ENCODE measurements at regions not wholly inside any gene's neighbourhood (a gene's known extent, or its start where the extent isn't known, plus 50 kb on each side); places are given as distances from the start of the nearest gene placed in this dataset.

DNA sequence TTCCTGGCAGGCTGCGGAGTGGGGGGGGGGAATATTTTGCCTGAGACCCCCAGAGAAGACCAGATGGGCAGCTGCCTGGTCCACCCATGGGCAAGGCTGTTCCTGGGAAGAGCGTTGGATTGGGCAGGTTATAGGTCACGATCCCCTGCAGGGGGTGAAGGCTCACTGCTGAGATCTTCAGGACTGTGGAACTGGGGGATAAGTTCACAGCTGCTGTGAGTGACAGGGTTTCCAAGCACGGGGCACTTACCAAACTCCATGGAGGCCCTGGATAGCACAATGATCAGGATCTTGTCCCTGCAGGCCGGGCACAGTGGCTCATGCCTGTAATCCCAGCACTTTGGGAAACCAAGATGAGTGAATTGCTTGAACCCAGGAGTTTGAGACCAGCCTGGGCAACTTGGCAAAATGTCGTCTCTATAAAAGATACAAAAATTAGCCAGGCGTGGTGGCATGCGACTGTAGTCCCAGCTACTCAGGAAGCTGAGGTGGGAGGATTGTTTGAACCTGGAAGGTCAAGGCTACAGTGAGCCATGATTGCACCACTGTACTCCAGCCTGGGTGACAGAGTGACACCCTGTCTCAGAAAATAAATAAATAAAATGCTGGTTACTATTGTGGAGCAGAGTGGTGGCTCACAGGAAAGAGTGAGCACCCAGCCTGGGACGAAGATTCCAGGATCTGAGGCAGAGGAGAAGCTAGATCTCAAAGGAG is 68.0 kb upstream of the HELT start:
- Mint-ChIP-seq H3K36me3 (no peaks in the 10 kb centered on the region), H3K27me3 (peaks cover 18% of the 10 kb centered on the region), H3K9me3 (ENCODE audit: low read depth) (no peaks in the 10 kb centered on the region), H3K4me1 (ENCODE audit: low read depth) (no peaks in the 10 kb centered on the region), H3K27ac (no peak overlapping the region), H3K4me3 (no peak overlapping the region)

DNA sequence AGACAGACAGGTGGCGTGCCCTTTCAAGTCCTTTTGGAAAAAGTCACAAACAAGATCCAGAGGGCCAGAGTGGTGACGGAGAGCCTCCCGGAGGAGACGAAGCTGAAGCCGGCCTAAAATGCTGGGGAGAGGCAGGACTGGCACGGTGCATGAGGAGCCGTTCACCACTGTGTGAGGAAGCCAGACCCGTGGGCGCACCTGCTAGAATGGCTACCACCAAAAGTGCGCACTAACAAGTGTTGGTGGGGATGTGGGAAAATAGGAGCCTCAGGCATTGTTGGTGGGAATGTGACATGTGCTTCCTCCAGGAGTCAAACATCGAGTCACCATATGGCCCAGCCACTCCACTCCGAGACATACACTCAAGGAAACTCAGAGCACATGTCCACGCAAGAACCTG is 67.4 kb upstream of the HELT start:
- Mint-ChIP-seq H3K4me1 (ENCODE audit: low read depth) (no peaks in the 10 kb centered on the region), H3K27me3 (peaks cover 18% of the 10 kb centered on the region), H3K27ac (no peak overlapping the region), H3K4me3 (no peak overlapping the region), H3K36me3 (no peaks in the 10 kb centered on the region), H3K9me3 (ENCODE audit: low read depth) (no peaks in the 10 kb centered on the region)

DNA sequence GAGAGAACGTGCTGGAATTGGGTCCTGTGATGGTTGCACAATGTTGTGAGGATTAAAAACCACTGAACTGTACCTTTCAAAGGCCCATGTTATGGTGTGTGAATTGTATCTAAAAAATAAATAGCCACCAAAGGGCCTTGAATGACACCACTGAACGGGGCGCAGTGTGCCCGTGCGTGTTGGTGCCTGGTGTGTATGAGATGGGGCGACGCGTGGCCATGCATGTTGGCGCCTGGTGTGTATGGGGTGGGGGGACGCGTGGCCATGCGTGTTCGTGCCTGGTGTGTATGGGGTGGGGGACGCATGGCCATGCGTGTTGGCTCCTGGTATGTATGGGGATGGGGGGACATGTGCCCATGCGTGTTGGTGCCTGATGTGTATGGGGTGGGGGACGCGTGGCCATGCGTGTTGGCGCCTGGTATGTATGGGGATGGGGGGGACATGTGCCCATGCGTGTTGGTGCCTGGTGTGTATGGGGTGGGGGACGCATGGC is 66.6 kb upstream of the HELT start:
- H3K27ac Mint-ChIP-seq, result no peak overlapping the region
- peaks cover 18% of the 10 kb centered on the region for H3K27me3 Mint-ChIP-seq
- H3K4me3 Mint-ChIP-seq, result no peak overlapping the region
- H3K36me3 Mint-ChIP-seq, result no peaks in the 10 kb centered on the region
- H3K4me1 Mint-ChIP-seq (ENCODE audit: low read depth), result no peaks in the 10 kb centered on the region
- no peaks in the 10 kb centered on the region for H3K9me3 Mint-ChIP-seq (ENCODE audit: low read depth)

DNA sequence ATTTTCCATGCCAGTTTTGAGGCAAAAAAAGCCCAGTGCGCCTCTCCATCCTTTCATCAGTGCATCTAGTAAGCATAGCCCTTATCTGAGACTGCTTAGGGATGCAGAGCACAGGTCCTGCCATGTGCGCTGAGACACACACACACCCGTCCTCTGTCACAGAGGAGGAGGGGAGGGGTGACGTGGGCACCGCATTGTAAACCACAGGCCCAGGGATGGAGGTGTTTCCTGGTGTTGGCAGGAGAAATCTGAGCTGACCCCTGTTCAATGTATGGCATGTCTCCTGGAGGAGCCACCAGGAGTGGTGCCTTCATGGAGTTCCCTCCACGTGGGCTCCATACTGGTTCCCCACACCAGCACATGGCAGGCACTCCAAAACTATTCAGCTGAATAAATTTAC is 65.8 kb upstream of the HELT start:
- no peak overlapping the region for H3K27ac Mint-ChIP-seq
- no peak overlapping the region for H3K4me3 Mint-ChIP-seq
- peaks cover 10% of the 10 kb centered on the region for H3K27me3 Mint-ChIP-seq
- H3K4me1 Mint-ChIP-seq (ENCODE audit: low read depth), result no peaks in the 10 kb centered on the region
- no peaks in the 10 kb centered on the region for H3K9me3 Mint-ChIP-seq (ENCODE audit: low read depth)
- no peaks in the 10 kb centered on the region for H3K36me3 Mint-ChIP-seq

- H3K27me3 Mint-ChIP-seq, result peaks cover 10% of the 10 kb centered on the region
- H3K4me3 Mint-ChIP-seq, result no peak overlapping the region
- no peaks in the 10 kb centered on the region for H3K36me3 Mint-ChIP-seq
- H3K27ac Mint-ChIP-seq, result no peak overlapping the region
- H3K4me1 Mint-ChIP-seq (ENCODE audit: low read depth), result peaks cover under 1% of the 10 kb centered on the region
- no peaks in the 10 kb centered on the region for H3K9me3 Mint-ChIP-seq (ENCODE audit: low read depth)
These were observed 64.8 kb upstream of the HELT start for GRCh38 chr4:184953421-184953945.

- Mint-ChIP-seq H3K27me3 (peaks cover 9% of the 10 kb centered on the region), H3K4me1 (ENCODE audit: low read depth) (peaks cover 1% of the 10 kb centered on the region), H3K4me3 (no peak overlapping the region), H3K9me3 (ENCODE audit: low read depth) (no peaks in the 10 kb centered on the region), H3K27ac (no peak overlapping the region), H3K36me3 (no peaks in the 10 kb centered on the region)
These were observed 64.3 kb upstream of the HELT start for GRCh38 chr4:184953971-184954370.

DNA sequence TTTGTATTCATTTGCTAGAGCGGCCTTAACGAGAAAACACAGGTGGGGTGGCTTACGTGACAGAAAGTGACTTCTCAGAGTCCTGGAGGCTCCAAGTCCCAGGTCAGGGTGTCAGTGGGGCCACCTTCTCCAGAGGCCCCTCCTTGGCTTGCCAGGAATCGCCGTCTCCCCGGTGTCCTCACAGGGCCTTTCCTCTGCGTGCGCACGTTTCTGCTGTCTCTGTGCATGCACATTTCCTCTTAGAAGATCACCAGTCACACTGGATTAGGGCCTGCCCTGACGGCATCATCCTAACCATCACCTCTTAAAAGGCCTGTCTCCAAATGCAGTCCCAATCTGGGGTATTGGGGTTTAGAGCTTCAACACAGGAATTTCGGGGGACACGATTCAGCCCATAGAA is 63.8 kb upstream of the HELT start:
- H3K36me3 Mint-ChIP-seq, result no peaks in the 10 kb centered on the region

GRCh38 chr4:184955116-184955515 is 63.2 kb upstream of the HELT start:
- Mint-ChIP-seq H3K27ac (no peak overlapping the region), H3K36me3 (no peaks in the 10 kb centered on the region), H3K9me3 (ENCODE audit: low read depth) (no peaks in the 10 kb centered on the region), H3K27me3 (peaks cover 3% of the 10 kb centered on the region), H3K4me1 (ENCODE audit: low read depth) (peaks cover 1% of the 10 kb centered on the region), H3K4me3 (no peak overlapping the region)

More for the DNA sequence above, 63.8 kb upstream of the HELT start:
- no peaks in the 10 kb centered on the region for H3K9me3 Mint-ChIP-seq (ENCODE audit: low read depth)
- no peak overlapping the region for H3K4me3 Mint-ChIP-seq
- peaks cover 7% of the 10 kb centered on the region for H3K27me3 Mint-ChIP-seq
- H3K4me1 Mint-ChIP-seq (ENCODE audit: low read depth), result peaks cover 1% of the 10 kb centered on the region
- no peak overlapping the region for H3K27ac Mint-ChIP-seq

DNA sequence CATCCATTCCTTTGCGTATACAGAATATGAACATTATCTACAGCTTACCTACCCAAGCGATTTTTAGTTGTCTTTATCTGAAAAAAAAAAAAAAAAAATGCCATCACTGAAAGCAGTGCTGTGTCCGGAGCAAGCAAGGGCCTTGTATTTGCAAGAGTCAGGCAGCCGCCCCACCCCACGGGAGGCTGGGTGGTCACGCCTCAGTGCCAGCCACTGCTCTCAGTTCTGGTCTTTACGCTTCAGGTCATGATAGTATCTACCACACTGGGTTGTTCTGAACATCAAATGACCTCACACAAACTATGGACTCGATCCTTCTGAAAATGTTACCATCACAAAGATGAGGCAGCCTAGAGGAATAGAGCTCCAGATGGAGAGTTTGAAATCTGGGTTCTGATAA is 62.7 kb upstream of the HELT start:
- H3K4me1 Mint-ChIP-seq (ENCODE audit: low read depth), result peaks cover 1% of the 10 kb centered on the region
- no peak overlapping the region for H3K4me3 Mint-ChIP-seq
- H3K36me3 Mint-ChIP-seq, result no peaks in the 10 kb centered on the region
- no peaks in the 10 kb centered on the region for H3K9me3 Mint-ChIP-seq (ENCODE audit: low read depth)
- H3K27me3 Mint-ChIP-seq, result peaks cover 2% of the 10 kb centered on the region
- H3K27ac Mint-ChIP-seq, result no peak overlapping the region

DNA sequence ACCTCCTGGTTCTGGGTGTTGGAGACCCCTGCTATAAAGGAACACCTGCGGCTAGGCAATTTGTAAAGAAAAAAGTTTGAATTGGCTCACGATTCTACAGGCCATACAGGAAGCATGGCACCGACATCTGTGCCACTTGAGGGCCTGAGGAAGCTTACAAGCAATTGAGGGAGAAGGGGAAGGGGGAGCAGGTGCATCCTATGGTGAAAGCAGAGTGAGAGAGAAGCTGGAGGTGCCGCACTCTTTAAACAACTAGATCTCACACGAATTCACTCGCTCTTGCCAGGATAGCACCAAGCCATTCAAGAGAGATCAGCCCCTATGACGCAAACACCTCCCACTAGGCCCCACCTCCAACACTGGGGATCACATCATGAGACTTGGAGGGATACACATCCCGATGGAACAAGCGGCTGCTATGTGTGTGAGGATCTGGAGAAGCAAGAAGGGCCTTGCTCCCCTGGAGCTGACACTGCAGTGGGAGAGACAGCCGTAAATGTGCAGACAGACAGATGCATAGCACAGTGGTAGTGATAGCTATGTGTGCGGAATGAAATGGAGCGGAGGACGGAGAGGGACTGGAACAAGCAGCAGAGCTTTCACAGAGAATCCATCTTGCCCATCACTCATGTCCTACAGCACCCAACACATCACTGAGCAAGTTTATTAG is 60.7 kb upstream of the HELT start:
- Mint-ChIP-seq H3K4me1 (ENCODE audit: low read depth) (peaks cover 1% of the 10 kb centered on the region), H3K4me3 (no peak overlapping the region), H3K27ac (no peak overlapping the region), H3K36me3 (no peaks in the 10 kb centered on the region), H3K27me3 (no peaks in the 10 kb centered on the region), H3K9me3 (ENCODE audit: low read depth) (no peaks in the 10 kb centered on the region)

GRCh38 chr4:184958127-184958922 is 60.0 kb upstream of the HELT start:
- Mint-ChIP-seq H3K4me1 (ENCODE audit: low read depth) (peaks cover 1% of the 10 kb centered on the region), H3K4me3 (no peak overlapping the region), H3K36me3 (no peaks in the 10 kb centered on the region), H3K9me3 (ENCODE audit: low read depth) (no peaks in the 10 kb centered on the region), H3K27me3 (no peaks in the 10 kb centered on the region), H3K27ac (no peak overlapping the region)

- no peak overlapping the region for H3K4me3 Mint-ChIP-seq
- no peaks in the 10 kb centered on the region for H3K9me3 Mint-ChIP-seq (ENCODE audit: low read depth)
- no peaks in the 10 kb centered on the region for H3K36me3 Mint-ChIP-seq
- H3K27ac Mint-ChIP-seq, result no peak overlapping the region
- no peaks in the 10 kb centered on the region for H3K27me3 Mint-ChIP-seq
- H3K4me1 Mint-ChIP-seq (ENCODE audit: low read depth), result peaks cover 1% of the 10 kb centered on the region
These were observed 59.4 kb upstream of the HELT start for GRCh38 chr4:184958923-184959210.

DNA sequence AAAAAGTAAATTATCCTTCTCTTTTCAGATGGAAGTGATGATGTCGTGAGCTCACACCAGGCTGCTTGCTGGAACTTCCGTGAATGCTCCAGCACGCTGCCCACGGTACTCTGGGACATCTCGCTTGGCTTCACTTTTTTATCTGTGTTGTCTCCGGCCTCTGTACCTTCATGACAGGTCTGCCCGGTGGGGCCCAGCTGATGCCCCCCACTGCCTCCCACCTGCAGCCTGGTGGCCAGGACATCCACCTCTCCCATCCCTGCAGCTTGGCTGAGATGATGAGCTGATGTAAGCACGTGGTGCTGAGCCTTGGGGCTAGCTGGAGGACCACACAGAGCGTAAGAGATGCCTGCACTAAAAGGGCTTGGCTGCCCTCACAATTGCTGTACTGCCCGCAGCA is 59.0 kb upstream of the HELT start:
- Mint-ChIP-seq H3K9me3 (ENCODE audit: low read depth) (no peaks in the 10 kb centered on the region), H3K36me3 (no peaks in the 10 kb centered on the region), H3K4me1 (ENCODE audit: low read depth) (peaks cover 1% of the 10 kb centered on the region), H3K27ac (no peak overlapping the region), H3K27me3 (no peaks in the 10 kb centered on the region), H3K4me3 (no peak overlapping the region)

GRCh38 chr4:184959786-184960185 is 58.5 kb upstream of the HELT start:
- Mint-ChIP-seq H3K4me3 (no peak overlapping the region), H3K27me3 (no peaks in the 10 kb centered on the region), H3K4me1 (ENCODE audit: low read depth) (peaks cover 2% of the 10 kb centered on the region), H3K9me3 (ENCODE audit: low read depth) (peaks cover under 1% of the 10 kb centered on the region), H3K36me3 (peaks cover under 1% of the 10 kb centered on the region), H3K27ac (no peak overlapping the region)

DNA sequence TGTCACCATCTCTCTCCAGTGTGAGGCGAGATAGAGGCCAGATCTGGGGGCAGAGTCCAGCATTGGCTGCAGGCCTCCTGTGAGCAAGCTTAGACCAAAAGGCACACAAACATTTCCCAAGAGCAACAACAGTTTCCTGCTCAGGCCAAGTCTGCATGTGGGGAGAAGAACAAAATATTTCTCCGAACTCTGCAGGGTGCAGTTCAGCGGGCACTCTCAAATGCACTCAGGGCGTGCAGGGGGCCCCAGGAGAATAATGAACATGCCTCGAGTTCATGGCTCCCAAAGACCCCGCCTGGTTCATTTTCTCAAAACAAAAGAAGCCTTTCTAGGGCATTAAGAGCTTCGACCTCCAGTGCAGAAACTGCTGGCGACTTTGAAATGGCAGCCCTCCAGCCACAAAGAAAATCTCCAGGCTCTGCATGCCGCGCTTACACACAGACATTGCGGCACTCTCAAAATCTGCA is 57.8 kb upstream of the HELT start:
- no peak overlapping the region for H3K27ac Mint-ChIP-seq
- no peak overlapping the region for H3K4me3 Mint-ChIP-seq
- no peaks in the 10 kb centered on the region for H3K27me3 Mint-ChIP-seq
- peaks cover 4% of the 10 kb centered on the region for H3K4me1 Mint-ChIP-seq (ENCODE audit: low read depth)
- H3K9me3 Mint-ChIP-seq (ENCODE audit: low read depth), result peaks cover 3% of the 10 kb centered on the region
- H3K36me3 Mint-ChIP-seq, result peaks cover 2% of the 10 kb centered on the region
